Mucosa of gallbladder (tissue), 1 donor: ENCODE measurements at regions not wholly inside any gene's neighbourhood (a gene's known extent, or its start where the extent isn't known, plus 50 kb on each side); places are given as distances from the start of the nearest gene placed in this dataset.

Experiments
- DNase-seq: peaks from one replicate; pipeline ENCODE4 v3.0.0-alpha.2; 2020; ENCODE audit warnings: low spot score
- donor health status: DM: no; HTN: no; CAD: no.

DNA sequence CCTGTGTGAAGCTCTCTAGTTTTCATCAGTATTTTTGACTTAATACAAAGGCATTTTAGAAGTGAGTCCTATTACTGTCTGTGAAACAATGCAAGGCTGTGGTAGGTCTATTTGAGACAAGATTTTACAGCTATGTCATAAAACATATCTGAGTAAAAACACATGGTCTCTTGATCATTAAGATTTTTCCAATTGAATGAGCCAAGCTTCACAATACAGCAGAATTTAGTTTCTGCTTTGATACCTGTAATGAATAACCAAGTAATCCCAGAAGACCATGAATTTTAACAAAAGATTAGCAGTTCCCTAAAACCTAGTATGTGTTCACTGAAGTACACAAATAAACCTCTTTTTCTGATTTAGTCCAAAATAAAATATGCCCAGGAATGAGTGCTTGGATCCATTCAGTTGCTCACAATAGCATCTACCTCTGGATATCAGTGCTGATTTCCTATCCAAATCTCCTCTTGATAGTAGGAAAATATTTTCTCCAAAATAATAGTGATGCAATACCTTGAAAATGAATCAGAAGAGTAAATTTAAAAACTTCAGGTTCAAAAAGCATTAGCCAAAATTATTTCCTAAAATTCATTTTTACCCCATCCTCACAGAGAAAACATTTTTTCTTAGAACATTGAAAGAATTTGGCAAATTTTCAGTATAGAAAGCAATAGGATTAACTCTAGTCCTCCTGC, 533.5 kb upstream of the SGCG start:
- no peak for DNase-seq

DNA sequence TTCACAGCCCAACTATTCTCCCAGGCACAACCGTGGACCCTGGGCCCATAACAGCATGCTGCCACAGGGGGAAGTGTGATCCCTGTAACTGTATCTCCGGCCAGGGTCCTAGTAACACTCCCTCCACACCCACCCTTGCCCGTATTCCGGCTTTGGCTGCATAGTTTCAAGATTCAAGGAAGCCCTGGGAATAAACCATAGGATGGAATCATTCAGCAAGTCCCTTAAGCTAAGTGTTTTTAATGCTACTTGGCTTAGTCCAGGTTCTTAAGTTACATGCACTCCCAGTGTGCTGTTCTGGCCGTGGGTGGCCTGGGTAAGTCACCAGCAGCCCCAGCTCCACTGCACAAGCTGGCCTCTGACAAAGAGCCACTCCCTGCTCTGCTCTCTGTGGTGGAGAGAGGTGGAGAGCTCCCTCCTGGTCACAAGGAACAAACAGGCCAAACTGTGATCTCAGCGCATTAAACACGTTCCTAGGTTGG, 532.4 kb upstream of the SGCG start:
- no peak for DNase-seq

DNA sequence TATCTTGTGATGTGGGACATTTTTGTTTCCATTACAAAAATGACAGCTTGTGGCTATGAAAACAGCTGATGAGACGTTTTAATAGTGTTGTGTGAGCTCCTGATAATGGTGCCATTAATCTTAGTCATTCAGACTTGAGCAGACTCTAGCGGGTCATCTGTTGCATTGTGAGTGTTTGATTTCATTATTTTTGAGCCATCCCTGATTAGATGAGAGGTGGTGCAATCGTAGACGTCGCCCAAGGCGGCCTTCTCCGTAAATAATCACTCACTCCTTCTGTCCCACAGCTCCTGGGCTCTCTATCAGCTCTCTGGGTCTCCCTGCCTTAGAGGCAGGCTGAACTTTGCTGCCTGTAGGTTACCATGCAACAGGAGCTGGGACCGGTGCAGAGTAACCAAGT, 528.0 kb upstream of the SGCG start:
- DNase-seq = no peak

DNA sequence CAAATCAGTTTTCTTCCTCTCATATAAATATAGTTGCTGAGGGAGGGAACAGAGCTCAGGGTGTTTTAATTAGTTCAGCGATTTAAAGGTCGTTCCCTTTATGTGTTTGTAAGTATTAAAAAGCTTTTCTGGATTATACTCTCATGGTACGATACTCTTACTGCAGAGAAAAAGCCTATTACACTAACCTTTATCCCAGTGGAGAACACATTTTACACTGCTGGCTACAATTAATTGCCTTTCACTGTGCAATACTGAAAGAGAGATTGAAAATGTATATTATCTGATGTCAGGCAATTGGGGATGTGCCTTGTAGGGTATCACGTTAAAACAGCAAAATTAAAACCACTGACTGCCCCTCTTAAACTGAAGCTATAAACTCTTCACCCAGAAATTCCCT, 526.9 kb upstream of the SGCG start:
- no peak for DNase-seq

DNA sequence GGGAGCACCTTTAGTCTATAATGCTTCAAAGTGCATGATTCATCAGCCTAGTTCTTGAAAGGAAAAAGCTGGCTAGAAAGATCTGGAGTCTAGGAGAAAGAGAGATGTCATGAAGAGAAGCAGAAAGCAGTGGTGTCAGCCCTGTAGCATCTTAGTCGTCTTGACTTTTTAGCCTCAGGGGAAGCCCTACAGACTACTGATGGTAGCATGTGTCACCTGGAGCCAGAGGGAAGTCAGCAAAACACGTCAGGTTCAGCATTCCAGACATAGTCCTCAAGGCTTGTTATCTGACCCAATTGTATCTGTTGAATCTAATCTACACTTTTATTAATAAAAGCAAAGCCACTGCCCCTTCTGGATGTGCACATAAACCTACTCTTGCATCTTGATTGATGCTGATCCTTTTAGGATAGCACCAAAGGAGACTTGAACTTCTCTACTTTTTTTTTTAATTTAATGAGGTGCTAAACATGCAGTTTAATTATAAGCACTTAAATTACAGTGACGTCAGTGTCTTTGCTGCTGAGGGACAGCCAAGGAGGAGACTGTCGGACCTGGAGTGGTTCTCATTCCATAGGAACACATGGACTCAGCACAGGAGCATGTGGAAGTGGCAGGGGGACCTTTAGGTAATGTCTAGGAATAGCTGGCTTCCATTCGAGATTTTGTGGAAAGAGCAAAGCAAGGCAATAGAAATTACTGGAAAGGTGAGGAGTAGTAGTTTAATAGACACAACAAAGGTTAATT, 525.5 kb upstream of the SGCG start:
- DNase-seq = no peak

DNA sequence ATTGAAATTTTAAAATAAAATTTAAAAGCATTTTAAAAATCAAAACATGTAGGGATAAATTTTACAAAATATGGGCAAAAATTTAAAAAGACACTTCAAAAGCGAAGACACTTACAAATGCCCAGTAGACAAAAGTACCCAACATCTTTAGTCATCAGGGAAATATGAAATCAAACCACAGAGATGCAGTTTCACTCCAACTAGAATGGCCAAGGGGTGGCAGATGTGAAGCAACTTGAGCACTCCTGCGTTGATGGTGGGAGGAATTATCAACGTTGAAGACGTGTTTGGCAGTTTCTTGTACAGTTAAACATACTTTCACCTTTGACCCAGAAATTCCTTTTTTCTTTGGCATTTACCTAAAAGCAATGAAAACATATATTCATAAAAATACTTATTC, 518.0 kb upstream of the SGCG start:
- no peak for DNase-seq

DNA sequence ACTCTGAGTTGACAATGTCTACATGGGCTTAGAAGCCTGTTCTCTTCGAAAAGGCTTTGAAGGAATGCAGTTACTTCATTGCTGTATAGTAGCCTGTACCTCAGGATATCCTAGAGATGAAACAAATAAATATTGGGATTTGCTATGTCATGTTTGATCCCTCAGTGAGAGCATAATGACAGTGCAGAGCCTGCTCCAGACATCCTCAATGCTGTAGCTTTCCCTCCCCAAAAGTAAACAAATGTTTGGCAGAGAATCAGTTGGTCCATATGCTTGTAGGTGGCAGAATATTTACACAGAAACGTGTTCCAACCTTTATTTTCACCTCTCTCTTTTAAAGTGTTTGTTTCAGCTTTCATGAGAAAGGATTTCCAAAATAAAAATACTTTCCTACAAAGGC, 515.3 kb upstream of the SGCG start:
- no peak for DNase-seq

DNA sequence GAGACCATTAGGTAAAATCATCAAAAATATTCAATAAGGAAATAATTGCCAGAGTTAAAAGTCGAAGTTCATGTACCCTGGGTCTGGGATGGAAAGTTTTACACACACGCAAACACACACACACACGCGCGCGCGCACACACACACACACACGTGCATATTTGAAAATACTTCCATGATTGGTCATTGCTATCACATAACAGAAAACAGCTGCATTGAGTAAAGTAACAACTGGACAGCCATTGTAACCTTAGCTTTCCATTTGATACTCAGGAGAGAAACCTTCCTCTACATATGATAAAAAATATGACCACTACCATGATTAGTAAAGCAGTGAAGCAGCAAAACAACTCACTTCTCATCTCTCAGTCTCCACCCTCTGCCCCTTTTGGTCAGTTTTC, 490.0 kb upstream of the SGCG start:
- DNase-seq = no peak

DNA sequence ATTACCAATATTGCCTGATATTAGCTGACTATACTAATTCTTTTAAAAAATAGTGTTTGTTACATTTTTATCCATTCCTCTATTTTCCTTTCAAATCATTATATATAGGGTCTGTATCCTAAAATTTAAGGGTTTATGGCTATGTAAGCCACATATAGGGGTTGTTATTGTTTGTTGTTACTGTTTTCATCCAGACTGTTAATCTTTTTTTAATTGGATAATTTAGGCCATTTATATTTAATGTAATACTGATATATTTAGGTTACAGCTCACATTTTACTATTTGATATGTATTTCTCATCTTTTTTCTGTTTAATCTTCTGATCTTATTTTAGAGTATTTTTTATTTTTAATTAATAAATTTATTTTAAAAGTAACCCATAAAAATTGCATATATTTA, 487.1 kb upstream of the SGCG start:
- no peak for DNase-seq

DNA sequence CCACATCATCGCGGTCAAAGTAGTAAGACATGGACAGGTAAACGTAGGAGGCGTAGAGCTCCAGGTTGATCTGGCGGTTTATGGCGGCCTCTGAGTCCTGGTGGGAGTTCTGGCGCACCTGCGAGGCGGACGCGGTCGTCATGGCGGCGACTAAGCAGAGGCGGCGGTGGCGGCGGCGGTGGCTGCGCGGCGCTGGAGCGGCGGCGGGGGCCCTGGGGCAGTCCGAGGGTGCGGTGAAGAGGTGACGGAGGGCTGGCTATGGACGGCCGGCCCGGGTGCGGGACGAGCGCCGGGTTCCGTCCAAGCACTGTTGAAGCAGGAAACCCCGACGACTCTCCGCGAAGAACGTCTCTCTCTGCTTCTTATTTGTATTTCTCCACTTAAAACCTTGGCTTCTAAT, 484.3 kb upstream of the SGCG start:
- no peak for DNase-seq

DNA sequence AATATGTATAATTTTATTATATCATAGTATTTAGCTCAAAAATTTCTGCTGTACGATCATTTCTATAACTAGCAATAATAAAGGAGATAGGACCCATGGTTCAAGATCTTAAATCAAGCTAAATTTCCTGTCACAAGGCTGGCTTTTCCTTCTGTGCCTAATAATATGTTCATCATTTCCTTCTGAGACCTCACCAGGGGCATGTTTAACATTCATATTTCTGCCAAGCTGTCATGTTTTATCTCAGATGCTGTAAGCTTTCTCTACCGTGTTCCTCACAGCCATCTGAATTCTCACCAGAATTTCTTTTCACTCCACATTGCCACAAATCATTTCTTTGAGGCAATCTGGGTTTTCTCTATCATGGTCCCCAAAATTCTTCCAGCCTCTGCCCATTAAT, 482.3 kb upstream of the SGCG start:
- no peak for DNase-seq

DNA sequence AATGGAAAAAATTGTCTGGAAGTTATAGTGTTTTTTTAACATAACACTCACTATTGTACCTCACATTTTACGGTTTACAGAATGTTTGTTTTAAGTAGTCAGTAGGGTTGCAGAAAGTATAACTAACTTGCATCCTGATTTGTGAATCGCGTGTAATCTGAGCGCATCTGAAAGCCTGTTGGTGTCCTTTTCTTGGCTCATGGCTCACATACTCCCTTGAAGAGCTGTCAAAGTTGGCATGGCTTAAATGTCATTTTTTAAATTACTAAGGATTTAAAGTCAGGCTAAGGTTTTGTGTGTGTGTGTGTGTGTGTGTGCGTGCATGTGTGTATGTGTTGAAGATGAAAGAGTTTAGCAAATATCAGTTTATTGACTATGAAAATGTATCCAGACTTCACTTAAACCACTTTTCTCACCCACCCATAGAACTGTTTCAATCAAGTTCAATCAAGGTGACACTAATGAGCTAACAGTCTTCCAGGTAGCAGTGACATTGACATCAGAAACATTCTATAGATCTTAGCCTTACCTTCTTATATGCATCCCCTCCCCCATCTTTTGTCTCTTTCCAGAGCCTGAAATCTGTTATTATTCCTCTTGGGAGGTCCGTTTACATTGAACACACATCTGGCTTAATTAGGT, 480.4 kb upstream of the SGCG start:
- no peak for DNase-seq

DNA sequence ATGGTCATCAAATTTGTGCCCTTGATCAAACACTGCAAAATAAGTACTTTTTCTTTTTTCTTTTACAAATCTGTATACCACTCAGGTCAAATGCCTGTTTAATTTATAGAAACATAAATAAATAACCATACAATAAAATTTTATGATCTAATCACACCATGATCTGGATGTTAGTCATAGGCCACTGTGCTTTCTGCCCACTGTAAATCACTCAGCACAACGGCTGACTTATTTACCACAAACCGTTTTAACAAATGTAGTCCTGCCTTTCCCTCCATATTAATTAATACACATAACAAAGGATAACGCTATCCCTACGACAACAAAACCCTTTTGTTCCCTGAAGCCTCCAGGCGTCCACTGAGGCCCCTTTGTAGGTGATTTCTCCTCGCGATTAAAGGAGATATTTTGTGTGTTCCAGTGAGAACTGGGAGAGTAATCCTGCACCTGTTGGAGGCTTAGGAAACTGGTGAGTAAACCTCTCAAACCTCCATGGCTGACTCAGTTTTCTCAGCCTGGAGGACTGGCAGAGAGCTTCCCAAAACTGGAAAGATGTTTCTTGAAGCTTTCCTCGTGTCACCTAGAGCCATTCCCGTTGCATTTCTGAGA, 477.1 kb upstream of the SGCG start:
- DNase-seq = no peak

DNA sequence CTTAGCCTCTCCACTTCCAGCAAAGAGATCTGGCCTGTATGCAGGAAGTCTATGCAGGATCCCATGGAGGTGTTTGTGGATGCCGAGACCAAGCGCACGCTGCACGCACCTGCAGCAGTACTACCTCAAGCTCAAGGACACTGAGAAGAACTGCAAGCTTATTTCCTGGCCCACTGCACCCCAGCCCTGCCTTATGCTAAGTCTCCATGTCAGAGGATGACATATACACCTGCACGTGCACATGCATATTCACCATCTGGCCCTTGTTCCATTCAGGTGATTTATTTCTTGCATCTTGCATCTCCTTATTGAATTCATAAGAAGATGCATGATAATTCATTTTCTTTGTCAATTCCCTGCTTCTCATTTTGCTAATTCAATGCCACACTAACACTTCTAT, 472.8 kb upstream of the SGCG start:
- DNase-seq = no peak

DNA sequence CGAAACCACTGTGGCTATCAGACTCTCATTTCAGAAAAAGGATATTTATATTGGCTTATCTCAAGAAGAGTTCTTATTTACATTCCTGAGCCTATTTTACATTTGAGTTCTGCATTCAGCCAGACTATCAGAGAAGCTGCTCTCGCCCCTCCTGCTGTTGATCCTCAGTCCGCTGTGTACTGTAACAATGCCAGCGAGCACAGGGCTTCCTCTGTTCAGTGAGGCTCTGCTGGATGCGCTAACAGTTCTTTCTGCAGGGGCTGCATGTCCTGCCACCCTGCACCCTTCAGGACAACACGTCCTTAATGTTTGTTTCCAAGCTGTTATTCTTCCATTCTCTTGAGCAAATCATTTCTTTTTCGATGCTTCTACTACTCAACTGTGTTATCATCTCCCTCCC, 463.7 kb upstream of the SGCG start:
- DNase-seq = no peak

DNA sequence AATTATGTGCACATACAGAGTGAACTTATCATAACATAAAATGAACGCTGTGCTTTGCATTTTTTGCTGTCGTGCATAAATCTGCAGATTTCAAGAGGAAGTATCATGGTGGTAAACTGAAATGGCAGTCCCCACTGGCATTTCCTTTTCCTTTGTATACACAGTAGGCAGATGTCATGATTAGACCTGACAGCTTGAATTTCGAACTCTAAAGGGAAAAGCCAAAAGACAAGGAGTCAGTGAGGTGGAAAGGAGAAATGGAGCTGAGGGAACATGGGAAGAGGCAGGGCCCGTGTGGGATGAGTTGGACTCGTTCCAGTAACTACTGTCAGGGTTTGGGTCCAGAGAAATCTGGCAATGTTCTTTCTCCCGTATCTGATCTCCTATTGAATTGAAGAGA, 454.1 kb upstream of the SGCG start:
- DNase-seq = no peak

DNA sequence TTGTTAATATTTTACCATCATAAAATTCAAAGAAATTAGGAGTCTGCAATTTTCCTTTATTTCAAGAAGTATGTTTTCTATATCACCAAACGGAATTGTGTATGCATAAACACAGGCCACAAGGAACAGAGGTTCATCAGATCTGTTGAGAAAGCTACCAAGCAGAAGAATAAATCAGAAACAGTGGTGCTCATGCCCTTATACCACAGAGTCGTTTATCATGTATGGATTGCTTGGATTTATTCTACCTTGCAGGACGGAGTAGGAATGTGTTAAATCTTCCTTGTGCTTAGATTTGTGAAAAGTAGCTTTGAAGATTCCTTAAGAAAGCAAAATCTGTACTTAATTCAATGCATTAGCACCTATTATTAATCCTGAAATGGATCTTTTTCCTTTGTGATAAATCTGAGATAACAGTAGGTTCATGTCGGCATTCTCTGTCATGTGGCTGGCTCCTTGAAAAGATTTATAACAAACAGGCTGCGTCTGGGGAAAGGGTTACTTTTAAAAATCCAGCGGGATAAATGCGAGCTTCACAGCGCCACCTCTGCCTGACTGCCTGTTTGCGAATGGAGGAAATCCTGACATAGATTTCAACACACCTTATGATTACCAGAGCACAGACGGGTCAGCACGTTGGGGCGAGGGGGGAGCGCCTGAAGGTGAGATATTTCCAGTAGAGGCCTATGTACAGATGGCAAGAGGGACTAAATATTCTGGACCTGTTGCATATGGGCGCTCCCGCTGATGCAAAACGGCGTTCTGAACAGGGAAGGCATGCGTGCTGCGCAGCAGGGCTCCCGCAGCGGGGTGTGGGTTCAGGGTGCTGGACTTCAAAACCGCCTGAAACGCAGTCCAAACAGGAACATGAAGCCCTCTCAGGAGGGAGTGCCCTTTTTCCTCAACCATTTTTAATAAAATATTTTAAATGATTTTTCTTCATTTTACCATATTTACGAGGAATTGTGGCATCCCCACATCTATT, 445.5 kb upstream of the SGCG start:
- DNase-seq = no peak

DNA sequence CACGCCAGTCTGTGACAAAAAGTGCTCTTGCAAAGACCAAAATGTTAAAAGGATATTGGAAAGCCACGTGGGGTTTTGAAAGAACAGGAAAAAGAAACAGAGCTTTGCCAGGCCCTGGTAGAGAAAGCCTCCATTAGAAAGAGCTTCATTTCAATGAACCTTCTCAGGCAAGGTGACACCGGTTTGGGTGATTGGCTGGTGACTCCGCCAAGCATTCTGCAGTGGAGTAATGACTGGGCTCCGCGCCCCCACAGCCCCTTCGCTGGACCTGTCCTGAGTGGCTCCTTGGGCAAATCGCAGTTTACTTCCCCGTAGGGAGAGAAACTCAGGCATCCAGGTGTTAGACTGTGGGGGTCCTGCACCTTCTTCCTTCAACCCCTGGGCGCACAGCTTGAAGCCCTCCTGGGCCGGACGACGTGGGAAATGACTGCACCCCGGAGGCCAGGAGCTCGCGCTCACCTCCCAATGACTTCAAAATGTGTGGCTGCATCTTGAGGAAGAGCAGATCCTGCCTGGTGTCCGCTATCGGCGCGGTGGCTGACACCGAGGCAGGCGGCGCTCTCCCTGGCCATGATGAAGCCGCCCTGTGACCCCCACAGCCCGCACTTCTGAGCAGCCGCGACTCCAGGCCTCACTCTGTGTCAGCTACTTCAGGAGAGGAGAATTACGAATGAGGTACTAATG, 444.6 kb upstream of the SGCG start:
- DNase-seq = no peak

DNA sequence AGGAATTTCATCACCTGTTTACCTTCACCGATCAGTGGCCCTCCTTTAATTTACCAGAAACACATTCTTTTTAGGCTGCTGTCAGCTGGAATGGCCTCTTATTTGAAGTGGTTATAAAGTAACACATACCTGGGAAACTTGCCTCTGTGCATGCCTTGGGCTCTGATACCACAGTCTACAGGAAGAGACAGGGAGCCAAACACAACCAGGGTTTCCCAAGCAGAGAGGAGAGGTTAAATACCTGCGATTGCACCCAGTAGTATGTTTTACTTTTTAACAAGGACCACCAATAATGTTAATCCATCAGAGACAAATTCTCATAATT, 444.0 kb upstream of the SGCG start:
- DNase-seq = no peak

DNA sequence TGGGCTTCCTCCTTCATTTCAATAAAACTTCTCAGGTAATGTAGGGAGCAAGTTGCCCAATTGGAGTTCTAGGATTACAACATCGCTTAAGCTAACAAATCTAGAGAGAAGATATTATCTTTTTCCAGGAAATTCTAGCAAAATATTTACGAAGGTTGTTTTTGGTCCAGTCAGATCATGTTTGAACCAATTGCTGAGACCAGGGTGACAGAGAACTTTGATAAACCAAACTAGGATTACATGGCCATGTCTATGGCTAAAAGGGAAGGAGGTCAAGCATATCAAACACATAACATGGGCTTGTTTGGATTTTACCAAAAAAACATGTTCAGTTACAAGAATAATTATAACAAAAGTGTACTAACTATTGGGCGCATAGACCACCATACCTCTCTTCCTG, 442.4 kb upstream of the SGCG start:
- DNase-seq = no peak

DNA sequence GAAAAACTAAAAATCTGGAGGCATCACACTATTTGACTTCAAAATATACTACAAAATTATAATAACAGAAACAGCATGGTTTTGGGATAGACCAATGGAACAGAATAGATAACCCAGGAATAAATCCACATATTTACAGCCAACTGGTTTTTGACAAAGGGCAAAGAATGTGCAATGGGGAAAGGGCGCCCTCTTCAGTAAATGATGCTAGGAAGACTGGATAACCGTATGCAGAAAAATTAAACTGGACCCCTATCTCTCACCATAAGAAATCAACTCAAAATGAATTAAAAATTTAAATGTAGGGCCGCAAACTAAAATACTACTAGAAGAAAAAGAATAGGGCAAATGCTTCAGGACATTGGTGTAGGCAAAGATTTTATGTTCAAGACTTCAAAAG, 440.5 kb upstream of the SGCG start:
- no peak for DNase-seq
